Neural cell (in vitro differentiated cells): ENCODE measurements at regions not wholly inside any gene's neighbourhood (a gene's known extent, or its start where the extent isn't known, plus 50 kb on each side); places are given as distances from the start of the nearest gene placed in this dataset.

Source experiments
- CTCF ChIP-seq: fragments of 450-650 bp; IDR thresholded peaks from 2 replicates; pipeline ENCODE4 v1.5.1; 2014; ENCODE audit warnings: antibody characterized with exemption, mild to moderate bottlenecking, moderate library complexity; ENCODE audit not compliant: poor library complexity, severe bottlenecking
- EZH2 ChIP-seq: fragments of 200-600, 300-800 bp; shearing (Covaris generic), sonication (generic); IDR thresholded peaks from 2 replicates; pipeline ENCODE4 v1.6.1; 2014; ENCODE audit warnings: antibody characterized with exemption, low read length, borderline replicate concordance, mild to moderate bottlenecking; ENCODE audit not compliant: insufficient read depth, poor library complexity, severe bottlenecking
- REST ChIP-seq: IDR thresholded peaks from 2 replicates; pipeline ENCODE4 v1.6.1; 2012; ENCODE audit warnings: borderline replicate concordance

GRCh38 chr9:108217431-108218349 is 638.1 kb downstream of the ACTL7B start:
- TF ChIP-seq CTCF = no peak
- TF ChIP-seq EZH2 = no peak
- TF ChIP-seq REST = no peak
